NCI-H1694 (cell line): ENCODE measurements at regions not wholly inside any gene's neighbourhood (a gene's known extent, or its start where the extent isn't known, plus 50 kb on each side); places are given as distances from the start of the nearest gene placed in this dataset.

Experiments
- DNase-seq: peaks from one replicate; lab custom pipeline; 2025; lab: John Stamatoyannopoulos, UW

DNA sequence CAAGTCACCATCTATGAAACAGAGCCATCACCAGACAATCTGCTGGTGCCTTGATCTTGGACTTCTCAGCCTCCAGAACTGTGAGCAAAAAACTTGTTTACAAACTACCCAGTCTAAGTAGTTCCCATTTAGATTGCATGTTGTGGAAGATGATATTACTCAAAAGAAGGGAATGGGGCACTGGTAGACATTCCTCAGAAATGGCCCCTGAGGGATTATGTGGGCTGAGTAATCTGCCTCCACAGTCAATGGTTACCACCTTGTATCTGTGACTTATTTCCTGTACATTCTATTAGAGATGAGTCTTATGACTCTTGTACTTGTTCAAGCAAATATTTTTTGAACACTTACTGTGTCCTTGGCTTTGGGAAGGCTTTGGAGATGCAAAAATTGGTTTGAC, 160.4 kb downstream of the NUP35 start:
- DNase-seq = no peak

DNA sequence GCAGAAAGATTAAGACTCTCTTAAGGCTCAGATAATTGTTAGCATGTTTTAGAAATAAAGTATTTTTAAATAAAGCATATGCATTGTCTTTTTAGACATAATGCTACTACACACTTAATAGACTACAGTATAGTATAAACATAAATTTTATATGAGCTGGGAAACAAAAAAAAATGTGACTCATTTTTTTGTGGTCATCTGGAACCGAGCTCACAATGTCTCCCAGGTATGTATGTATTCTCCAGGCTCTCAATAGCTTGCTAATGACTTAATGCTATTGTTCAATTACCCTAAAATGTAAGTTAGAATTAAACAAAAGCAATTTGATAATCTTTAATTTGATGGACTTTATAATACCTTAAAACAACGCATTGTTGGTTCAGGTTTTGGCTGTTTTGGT, 167.2 kb downstream of the NUP35 start:
- DNase-seq = no peak

DNA sequence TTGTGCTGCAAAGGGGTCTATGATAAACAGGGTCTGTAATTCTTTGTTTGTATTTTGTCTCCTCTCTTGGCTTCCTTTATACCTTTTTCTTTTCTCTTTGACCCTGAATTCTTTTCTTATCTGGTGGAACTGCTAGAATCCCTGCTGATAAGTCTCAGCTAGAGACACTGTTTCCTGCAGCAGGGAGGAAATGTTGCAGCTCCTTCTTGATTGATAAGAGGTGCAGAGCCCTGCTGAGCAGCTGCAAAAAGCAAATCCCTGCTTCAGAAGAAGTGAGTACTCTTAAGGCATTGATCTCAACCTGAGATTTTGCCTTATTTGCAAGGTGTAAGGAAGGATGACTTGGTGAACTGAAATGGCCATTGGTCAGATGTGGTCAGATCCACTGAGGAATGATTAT, 167.8 kb downstream of the NUP35 start:
- DNase-seq = no peak

DNA sequence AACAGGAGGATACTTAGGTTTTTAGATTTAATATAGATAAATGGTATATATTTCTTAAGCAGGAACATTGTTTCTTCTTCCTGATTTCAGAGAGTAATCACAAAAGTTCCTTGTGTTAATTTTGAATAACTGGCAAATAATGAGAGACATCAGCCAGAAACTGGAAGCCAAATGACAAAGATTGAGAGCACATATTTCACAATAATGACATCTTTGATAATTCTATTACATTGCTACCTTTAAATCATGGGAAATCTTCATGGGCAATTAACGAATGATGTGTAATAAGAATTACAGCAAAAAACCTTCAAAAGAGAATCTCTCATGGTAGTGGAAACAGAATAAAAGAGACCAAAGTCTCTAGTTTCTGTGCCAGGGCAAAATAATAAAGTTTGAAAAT, 215.1 kb downstream of the NUP35 start:
- DNase-seq = no peak

DNA sequence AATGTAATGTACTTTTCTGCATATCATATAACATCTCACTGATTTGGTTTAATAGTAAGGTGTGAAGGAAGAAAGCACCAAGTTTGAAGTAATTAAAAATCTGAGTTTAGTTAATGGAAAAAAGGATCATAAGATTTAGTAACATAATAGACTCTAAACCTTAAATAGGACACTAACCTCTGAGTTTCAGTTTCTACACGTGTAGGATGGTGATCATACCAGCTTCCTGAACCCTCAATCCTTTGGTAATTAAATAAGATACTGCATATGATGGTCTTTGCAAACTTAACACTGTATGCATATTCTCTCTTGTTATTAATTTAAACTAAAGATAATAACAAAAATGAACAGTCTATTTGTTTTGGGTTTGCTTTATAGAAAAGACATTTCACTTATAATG, 216.8 kb downstream of the NUP35 start:
- no peak for DNase-seq

DNA sequence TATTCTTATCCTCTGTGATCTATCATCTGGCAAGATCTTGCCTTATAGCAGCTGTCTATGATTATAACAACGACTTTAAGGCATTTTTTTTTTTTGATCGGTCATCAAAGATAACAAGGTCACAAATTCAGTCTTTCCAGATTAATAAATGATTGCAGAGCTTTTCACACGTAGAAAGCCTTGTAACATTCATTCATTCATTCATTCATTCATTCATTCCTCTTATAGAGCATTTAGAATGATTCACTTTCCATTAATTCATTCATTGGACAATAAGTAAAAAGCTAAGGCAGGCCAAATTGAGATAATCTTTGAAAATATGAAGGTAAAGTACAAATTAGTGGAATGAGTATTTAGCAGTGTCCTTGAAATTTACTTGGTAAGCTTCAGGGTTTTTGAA, 223.7 kb downstream of the NUP35 start:
- DNase-seq = no peak

DNA sequence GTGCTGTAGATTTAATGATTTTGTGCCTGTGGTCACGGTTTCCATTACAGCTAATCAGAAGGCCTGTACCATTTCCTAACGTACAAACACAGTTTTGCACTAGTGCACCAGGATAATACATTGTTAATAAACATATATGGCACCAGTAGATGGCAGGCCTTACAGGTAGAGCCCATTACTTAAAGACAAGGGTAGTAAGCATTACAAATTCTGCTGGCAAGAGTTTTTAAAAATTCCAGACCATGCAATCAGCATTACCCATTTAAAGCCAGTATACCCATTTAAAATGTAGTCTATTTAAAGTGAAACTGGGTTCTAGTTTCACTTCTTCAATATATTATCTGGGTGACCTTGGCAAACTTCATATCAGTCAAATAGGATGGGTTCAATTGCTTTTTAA, 224.2 kb downstream of the NUP35 start:
- no peak for DNase-seq

DNA sequence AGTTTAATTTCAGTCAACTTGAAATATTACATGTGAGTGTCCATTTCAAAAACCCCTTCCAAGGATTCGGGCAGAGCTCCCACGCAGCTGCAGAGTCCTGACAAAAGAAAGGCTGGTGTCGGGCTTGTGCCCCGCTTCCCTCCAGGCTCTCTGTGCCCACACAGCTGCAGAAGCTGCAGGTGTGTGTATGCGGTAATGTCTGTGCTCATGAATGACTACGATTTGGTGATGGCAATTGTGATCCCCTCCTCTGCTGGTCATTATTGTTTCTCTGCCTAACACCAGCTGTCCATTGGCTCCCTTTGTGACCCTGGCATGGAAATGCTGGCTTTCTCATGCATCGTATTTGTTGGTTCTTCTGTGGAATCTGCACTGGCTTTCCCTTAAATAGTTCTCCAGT, 224.8 kb downstream of the NUP35 start:
- no peak for DNase-seq

DNA sequence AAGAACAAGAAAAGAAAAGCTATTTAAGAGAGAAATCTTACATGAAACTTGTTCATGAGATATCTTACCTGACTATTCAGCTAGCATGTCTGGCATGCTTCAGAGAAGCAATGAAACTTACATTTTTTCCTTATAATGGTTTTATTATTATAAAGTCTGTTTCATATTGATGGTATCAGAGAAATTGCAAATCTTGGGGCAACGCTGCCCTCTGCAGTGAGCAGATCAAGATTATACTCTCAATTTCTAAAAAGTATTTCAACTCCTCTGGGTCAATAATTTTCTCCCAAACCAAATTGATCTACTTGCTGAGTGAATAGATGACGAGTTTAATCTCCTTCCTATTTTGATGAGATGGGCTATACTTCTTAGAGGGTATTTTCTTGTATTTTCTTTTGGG, 235.6 kb downstream of the NUP35 start:
- no peak for DNase-seq

DNA sequence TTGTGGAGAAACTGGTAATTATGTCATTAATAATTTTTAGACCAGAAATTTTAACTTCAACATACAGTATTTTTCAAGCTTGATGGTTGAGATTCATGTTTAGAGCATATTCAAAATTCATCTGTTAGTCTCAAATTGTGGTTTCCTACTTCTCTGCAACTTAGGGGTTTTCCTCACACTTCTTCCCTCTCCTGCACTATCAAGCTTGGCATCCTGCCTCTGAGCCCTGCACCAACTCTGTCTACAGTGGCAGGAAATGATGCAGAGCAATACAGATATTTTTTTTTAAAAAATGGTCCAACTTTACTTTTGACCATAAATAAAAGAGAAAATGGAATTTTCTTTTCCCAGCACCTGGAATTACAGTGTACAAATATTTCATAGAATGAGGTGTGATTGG, 247.3 kb downstream of the NUP35 start:
- DNase-seq = no peak

DNA sequence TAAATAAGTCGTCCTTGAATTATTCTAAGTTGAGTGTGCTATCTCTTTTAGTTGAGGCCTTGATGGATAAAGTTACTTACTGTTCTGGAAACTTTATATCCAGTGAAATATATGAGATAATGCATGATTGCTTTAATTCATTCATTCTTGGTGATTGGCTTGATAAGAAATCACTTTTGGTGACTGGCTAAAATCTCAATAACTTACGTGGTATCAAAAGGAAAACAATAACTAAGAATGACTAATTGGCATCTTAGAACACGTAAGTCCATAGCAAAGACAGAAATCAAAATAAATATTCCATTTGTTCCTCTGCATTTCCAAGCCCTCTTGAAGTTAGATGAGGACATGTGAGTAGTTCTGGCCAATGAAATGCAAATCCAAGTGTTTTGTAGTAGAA, 251.6 kb downstream of the NUP35 start:
- DNase-seq = no peak

DNA sequence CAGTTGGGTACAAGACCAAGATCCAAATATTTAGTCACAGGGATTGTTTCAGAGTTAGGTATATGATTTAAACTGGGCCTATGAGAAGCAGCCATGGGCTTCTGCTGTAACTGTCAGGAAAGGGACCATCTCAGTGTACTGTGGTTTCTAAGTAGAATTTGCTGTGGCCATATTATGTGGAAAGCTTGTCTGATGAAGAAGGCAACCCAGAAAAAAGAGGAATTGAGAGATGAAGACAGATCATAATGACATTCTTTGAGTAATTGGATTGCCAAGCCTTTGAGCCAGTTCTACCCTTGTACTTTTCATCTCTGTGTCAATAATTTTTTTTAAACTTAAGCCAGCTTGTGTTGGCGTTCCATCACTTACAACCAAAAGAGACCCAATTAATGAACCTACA, 259.6 kb downstream of the NUP35 start:
- DNase-seq = no peak

DNA sequence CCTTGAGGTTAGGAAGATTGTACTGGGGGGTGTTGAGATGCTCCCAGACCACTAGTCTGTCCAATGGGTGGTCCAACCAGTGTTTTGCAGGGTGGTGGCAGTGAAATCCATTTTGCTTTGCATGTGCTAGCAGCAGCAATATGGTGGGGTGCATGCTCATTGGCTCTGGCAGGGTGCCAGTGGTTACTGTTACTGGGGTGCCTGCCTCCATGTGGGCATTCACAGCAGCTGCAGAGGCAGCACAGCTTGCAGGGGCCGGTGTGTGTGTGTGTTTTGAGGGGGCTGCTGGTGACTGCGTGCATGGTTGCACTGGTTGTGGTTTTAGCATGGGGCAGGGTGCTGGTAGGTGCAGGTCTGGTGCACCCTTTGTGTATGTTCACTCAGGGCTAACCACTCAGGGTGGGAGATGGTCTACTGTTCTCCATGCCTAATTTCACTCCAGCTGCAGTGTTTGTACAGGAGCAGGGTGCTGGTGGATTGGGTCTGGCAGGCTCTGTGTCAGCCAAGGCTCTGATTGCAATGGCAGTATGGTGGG, 265.4 kb downstream of the NUP35 start:
- no peak for DNase-seq

DNA sequence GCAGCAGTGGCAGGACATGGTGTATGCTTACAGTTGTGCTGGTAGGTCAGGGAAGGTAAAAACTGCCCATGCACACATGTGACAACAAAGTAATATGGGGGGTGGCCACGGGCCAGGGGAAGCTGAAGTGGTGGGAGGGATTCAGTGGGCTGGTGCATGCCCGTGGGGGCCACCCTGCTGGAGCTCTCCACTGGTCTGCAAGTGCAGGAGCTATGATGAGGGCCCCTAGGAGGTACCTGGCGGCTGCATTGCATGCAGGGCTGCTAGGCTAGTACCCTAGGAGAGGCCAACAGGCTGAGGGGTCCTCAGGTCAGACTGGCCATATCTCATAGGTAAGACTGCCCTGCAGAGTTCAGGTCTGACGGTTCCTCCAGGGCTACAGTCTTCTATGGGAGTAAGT, 265.9 kb downstream of the NUP35 start:
- DNase-seq = no peak

DNA sequence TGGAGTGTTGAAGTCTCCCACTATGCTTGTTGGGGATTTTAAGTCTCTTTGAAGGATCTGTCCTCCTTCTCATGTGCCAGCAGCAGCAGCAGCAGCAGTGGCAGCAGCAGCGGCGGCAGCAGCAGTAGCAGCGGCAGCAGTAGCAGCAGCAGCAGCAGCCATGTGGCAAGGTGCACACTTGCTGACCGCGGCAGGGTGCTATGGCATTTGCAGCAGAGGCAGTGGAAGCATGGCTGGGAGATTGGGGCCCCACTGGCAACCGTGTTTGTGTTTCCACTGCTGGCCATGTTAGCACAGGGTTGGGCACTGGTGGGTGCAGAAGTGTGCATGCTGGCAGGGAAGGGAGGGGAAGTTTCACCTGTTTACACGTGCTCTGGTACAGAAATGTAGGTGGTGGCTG, 280.1 kb downstream of the NUP35 start:
- DNase-seq = no peak

DNA sequence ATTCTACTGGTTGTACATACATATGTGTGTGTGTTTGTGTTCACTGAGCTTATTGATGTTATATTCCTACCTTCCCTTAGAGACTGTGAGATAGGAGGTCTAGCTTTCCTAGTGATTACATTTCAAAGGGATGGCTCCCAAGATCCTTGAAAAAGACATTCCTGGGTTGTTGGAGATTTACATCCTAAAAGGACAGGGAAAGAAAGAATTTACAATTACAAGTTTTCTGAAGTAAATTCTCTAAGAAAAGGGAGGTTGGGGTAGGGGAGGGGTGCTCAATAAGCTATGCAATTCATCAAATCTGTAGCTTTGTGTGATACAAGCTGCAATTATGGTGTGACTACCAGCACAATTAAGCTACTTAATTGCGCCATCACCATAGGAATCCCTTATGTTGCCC, 284.3 kb downstream of the NUP35 start:
- no peak for DNase-seq

DNA sequence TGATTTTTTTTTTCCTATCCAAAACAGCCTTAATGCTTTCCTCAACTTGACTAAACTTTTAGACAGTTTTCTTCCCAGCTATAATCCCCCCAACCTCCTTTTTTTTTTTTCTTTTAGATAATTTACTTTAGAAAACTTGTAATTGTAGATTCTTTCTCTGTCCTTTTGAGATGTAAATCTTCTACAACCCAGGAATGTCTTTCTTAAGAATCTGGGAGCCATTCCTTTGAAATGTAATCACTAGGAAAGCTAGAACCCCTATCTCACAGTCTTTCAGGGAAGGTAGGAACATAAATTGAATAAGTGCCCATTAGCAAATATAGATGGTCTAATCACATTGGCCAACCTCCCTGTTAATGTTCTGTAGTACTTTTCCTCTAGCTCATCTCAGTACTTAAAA, 285.4 kb downstream of the NUP35 start:
- DNase-seq = no peak

DNA sequence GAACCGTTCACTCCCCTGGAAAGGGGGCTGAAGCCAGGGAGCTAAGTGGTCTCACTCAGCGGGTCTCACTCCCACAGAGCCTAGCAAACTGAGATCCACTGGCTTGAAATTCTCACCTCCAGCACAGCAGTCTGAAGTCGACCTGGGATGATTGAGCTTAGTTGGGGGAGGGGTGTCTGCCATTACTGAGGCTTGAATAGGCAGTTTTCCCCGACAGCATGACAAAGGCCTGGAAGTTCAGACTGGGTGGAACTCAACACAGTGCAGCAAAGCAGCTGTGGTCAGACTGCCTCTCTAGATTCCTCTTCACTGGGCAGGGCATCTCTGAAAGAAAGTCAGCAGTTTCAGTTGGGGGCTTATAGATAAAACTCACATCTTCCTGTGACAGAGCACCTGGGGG, 292.5 kb downstream of the NUP35 start:
- no peak for DNase-seq

DNA sequence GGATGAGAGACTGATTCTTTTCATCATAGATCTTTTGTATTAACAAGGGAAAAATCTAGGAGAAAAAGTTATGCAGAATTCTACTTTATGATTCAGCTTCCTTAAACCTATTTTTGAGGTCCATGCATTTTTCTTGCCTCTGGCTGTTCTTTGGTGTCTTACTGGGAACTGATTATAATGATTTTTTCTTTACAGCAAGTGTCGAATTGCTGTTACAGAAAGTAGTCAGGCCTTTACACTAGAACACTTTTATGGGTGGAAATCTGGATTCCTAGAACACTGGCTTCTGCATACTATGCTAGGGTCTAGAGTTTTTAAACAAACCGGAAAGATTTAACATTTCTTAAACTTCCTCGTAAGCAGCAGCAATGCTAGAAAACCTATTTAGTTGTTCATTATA, 302.6 kb downstream of the NUP35 start:
- DNase-seq = no peak

DNA sequence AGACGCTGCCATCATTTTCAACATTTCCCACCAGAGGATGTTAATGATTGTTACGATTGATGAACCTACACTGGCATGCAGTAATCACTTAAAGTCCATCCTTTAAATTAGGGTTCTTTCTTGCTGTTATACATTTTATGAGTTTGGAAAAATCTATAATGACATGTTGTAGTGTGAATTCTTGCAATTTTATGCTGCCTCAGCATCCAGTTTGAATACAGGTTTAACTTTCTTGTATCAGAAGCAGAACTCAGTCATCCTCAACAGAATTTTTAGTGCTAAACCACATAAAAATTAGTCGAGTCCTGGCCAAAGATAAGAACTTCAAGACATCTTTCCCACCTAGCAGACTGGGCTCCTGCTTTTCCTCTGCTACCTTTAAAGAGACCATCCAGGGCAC, 303.3 kb downstream of the NUP35 start:
- DNase-seq = no peak

DNA sequence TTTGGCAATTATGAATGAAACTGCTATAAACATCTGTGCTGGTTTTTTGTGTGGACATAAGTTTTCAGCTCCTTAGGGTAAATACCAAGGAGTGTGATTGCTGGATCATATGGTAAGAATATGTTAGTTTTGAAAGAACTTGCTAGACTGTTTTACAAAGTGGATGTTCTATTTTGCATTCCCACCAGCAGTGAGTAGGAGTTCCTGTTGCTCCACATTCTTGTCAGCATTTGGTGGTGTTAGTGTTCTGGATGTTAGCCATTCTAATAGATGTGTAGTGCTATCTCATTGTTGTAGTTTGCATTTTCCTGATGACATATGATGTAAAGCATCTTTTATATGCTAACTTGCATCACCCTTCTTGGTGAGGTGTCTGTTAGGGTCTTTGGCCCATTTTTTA, 304.6 kb downstream of the NUP35 start:
- no peak for DNase-seq

DNA sequence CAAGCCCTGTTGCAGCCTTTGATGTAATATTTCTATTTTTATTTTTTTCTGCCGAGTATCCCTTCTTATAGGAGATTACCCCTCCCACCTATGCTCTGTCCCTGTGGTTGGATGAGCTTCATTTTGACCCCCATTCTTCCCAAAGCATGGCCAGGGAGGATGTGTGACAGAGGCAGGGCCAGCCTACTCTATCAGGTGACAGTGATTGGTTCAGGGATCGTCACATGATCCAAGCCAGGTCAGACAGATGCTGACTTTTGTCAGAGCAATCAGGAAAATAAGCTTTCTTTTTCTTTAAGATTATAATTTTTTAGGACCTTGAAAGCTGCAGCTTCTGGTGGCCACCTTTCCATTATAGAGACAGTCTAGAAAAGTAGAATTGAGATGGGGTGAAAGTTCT, 314.3 kb downstream of the NUP35 start:
- no peak for DNase-seq

DNA sequence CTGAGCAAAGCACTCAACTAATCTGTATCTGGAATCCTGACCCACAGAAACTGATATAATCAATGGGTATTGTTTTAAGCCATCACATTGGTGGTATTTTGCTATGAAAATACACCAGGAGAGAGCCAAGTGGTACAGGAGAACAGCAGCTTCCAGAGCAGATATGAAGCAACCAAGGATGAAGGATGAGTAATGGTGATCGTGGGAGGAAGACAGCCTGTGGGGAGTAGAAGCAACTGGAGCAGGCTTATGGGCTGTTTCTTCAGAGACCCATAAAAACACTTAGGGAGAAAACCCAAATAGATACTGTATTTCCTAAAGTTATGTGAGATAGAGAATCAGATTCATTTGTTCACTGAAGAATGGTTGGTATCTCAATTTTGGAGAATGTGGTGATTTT, 330.8 kb downstream of the NUP35 start:
- DNase-seq = no peak

DNA sequence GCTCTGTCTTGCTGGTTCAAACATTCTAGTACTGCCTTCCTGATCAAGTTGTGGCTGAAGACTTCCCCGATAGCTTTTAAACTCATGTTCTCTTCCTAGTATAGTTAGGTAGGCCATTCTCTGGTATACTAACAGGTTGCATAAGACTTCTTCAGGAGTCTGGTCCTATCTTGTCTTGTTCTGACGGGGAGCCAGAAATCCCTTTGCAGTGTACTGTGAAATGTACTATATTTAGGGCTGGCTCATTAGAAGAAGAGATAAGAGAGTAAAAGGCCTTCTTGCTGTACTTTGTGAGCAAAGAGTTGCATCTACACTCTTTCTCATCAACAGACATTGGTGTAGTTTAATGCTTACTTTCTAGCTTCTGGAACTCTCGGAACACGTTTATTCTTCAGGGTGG, 331.9 kb downstream of the NUP35 start:
- DNase-seq = no peak

DNA sequence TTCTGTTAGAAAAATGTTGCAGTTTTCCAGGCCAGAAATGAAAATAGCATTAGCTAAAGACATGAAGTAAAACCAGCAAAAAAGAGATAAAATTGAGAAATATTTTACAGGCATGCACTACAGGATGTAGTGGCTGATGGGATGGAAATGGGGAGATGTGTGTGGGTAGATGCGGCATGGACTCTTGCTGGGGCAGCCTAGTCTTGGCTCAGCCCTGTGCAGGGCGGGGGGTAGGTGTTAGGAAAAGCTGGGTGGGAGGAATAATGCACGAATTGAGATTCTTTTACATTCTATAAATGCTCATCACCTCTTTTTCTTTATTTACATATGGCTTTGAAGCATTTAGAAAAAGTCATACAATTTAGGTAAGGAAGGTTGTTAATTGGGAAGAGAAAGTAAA, 334.2 kb downstream of the NUP35 start:
- no peak for DNase-seq
